ENCODE measurements at regions not wholly inside any gene's neighbourhood (a gene's known extent, or its start where the extent isn't known, plus 50 kb on each side); places are given as distances from the start of the nearest gene placed in this dataset.
"Not testable (repeated sequence)": the region's sequence is repeated elsewhere in the genome, so short reads cannot be mapped to it uniquely, and the experiment has no call there.

DNA sequence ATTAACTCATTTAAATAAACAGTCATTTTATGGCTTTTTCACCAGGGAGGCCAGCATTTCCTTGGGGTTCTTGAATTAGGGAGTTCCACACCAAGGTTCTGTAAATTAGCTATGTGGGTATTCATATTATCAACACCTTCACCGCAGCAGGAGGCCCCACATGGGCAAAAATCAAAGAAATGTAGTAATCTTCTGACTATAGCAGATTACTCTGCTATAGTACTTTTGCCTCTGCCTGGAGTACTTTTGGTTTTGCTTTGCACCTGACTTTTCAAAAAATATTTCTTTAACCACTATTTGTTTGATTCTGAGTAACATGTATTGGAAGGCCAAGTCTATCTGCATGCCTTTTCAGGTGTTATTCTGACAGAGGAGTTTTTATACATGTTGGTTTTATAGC, 728.1 kb downstream of the TTLL7 start:
- not testable (repeated sequence) for H3K4me3 ChIP-seq (ENCODE audit: control insufficient read depth, low read depth, low read length); DNase-seq (ENCODE audit: low read depth)

DNA sequence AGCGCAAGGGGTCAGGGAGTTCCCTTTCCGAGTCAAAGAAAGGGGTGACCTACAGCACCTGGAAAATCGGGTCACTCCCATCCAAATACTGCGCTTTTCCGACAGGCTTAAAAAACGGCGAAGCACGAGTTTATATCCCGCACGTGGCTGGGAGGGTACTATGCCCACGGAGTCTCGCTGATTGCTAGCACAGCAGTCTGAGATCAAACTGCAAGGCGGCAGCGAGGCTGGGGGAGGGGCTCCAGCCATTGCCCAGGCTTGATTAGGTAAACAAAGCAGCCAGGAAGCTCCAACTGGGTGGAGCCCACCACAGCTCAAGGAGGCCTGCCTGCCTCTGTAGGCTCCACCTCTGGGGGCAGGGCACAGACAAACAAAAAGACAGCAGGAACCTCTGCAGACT, 735.1 kb downstream of the TTLL7 start:
- not testable (repeated sequence) for DNase-seq (ENCODE audit: low read depth); H3K4me3 ChIP-seq (ENCODE audit: control insufficient read depth, low read depth, low read length)

DNA sequence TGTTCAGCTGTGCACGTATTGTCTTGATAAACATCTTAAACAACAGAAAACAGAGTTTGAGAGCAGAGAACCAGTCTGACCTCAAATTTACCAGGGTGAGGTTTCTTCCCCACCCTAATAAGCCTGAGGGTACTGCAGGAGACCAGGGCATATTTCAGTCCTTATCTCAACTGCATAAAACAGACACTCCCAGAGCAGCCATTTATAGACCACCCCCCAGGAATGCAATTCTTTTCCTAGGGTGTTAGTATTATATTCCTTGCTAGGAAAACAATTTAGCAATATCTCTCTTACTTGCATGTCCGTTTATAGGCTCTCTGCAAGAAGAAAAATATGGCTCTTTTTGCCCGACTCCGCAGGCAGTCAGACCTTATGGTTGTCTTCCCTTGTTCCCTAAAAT, 747.2 kb downstream of the TTLL7 start:
- not testable (repeated sequence) for DNase-seq (ENCODE audit: low read depth); H3K4me3 ChIP-seq (ENCODE audit: control insufficient read depth, low read depth, low read length)

DNA sequence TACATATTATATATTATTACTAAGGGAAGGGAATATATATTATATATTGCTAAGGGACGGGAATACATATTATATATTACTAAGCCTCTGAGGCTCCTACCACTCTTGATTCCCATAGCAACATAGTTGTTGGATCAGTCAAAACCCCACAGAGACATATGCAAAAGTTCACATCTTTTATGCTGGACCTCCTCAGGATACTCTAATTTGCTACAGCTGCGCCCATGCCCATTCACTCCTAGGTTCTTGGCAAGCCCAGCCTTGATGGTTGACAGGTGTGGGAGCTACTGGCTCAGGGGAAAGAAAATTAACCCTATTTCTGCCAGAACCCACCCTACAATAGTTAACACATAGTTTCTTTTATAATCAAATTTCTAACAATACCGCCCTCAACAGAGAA, 752.2 kb downstream of the TTLL7 start:
- not testable (repeated sequence) for H3K4me3 ChIP-seq (ENCODE audit: control insufficient read depth, low read depth, low read length); DNase-seq (ENCODE audit: low read depth)

DNA sequence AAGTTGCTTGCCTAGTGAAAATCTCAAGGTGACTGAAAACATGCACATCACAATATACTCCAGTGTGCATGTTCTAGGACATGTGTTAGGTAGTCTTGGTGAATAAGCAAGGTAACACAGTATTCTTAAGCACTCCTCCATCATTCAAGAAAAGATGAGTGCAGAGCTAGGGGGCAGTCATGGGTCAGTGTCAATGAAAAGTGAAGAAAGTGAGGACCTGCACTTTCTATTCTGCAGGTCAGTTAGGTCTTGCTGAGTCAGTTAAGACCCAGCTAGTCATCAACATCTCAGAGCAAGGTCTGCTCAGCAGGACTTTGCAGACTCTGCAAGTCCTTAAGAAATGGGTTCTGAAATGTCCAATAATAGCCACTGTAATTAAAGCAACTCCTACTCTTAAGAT, 754.1 kb downstream of the TTLL7 start:
- H3K4me3 ChIP-seq (ENCODE audit: control insufficient read depth, low read depth, low read length); DNase-seq (ENCODE audit: low read depth): not testable (repeated sequence)

DNA sequence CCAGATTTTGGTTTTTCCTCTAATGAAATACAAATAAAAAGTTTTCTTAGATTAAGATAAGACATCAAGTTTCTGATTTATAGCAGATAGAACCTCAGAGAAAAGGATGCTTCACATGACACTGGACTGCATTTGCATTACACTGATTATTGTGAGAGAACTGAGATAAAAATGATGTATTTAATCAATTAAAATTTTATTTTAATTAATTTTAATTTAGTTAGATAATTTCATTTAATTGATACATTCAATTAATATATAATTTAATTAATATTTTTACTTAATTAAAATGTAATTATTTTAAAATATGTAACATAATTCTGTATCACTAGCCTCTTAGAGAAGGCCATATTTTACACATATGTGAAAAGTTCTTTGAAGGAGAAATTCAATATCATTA, 759.4 kb downstream of the TTLL7 start:
- DNase-seq (ENCODE audit: low read depth); H3K4me3 ChIP-seq (ENCODE audit: control insufficient read depth, low read depth, low read length): not testable (repeated sequence)

DNA sequence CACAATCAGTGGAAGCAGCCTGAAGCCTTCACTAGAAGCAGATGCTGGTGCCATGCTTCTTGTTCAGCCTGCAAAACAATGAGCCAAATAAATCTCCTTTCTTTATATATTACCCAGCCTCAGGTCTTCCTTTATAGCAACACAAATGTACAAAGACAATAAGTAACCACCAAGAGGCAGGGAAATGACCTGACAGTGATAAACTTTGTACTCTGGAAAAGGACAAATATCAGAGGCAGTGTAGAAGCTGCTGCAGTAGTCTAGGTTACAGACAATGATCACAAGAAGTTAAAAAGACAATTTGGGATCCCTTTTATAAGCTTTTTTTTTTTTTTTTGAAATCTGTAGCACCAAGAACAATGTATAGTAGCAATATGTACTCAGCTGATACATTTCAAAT, 760.3 kb downstream of the TTLL7 start:
- H3K4me3 ChIP-seq (ENCODE audit: control insufficient read depth, low read depth, low read length); DNase-seq (ENCODE audit: low read depth): not testable (repeated sequence)

DNA sequence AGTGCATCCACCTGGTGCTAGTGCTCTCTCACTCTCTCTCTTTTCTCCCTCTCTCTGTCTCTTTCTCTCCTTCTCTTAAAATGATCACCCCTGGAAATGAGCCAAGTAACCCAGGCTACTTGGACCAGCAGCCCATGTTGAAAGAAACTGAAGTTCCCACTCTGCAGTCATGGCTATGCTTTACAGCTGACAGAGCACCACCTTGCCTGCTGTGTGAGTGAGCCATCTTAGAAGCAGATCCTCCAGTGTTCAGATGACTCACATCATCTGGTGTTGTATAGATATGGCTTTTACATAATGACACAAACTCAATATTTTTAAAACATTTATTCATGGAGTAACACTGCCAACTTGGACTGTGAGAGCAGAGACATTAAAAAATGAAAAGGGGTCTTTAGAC, 779.1 kb downstream of the TTLL7 start:
- not testable (repeated sequence) for DNase-seq (ENCODE audit: low read depth); H3K4me3 ChIP-seq (ENCODE audit: control insufficient read depth, low read depth, low read length)

DNA sequence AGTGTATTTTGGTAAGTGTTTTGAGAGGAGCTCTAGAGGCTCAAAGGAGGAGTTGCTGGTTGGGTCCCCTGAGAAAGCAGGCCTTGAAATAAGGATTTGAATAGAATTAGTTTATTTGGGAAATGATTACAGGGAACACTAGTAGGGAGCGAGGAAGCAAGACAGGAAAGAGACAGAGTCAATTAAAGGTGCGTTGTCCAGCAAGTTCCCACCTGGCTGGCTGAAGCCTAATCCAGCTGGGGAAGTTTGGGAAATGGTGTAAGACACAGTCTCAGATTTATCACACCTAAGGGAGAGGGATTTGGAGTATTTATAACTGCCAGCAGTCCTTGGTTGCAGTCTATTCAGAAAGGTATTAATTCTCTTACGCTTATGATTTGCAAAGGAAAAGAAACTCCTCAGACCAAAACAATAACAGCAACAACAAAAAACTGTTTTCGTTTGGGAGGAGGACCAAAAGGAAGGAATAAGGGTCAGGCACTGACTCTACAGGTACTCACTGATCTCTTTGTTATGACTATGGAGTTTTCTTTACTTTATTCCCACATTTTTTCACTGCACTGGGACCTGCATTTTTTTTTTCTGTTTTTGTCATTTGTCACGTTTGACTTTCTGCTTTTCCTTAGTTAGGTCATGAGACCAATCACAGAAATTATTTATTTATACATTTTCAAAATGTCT, 780.8 kb downstream of the TTLL7 start:
- DNase-seq (ENCODE audit: low read depth); H3K4me3 ChIP-seq (ENCODE audit: control insufficient read depth, low read depth, low read length): not testable (repeated sequence)

DNA sequence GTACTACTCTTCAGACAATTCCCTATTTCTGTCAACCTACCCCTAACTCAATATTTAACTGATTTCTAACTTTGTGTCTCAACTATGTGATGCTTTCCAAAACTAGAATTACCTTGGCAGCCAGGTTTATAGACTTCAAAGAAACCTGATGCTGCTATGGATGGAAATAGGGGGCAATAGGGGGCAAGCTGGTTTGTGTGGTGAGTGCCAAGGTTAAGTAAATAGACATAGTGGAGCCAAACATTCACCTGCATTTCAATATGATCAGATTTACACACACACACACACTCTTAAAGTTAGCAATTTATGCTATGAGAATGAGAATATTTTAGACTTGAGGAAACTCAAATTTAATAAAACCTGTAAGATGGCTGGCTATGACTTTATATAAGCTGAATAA, 784.6 kb downstream of the TTLL7 start:
- H3K4me3 ChIP-seq (ENCODE audit: control insufficient read depth, low read depth, low read length): not testable (repeated sequence)

DNA sequence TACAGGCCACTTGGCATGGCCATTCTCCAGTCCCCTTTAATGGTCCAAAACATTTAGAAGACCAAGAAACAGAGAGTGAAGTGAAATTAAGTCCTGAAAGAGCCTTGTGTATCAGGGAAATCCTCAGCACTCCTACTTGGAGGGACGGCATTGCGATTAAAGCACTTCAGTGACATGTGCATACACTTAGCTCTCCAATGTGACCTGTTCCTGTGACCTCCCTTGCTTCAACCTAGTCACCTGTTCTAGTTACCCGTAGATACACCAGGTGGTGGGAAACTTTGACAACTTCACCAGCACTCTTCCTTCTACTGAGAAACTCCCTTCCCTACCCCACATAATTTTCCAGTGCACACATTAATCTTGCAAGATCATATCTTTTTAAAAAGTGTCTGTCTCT, 785.3 kb downstream of the TTLL7 start:
- not testable (repeated sequence) for H3K4me3 ChIP-seq (ENCODE audit: control insufficient read depth, low read depth, low read length); DNase-seq (ENCODE audit: low read depth)

More for the DNA sequence above, 784.6 kb downstream of the TTLL7 start:
- not testable (repeated sequence) for DNase-seq (ENCODE audit: low read depth)

DNA sequence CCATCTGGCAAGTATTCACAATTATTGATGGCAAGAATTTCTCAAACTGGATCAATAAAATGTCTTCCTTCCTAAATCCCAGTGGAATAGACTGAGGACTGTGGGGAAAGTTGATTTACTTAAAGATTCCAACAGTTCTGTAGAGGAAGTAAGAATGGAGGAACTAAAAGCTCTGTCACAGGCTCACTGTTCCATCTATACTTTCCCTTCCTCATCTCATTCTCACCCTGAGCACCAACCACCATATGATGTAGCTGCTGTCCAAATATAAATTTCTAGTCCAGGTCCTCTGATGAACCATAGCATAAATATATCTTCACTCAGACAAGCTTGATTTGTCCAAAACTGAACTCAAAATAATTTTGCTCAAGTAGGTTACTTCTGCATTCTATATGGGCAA, 786.9 kb downstream of the TTLL7 start:
- not testable (repeated sequence) for H3K4me3 ChIP-seq (ENCODE audit: control insufficient read depth, low read depth, low read length); DNase-seq (ENCODE audit: low read depth)

DNA sequence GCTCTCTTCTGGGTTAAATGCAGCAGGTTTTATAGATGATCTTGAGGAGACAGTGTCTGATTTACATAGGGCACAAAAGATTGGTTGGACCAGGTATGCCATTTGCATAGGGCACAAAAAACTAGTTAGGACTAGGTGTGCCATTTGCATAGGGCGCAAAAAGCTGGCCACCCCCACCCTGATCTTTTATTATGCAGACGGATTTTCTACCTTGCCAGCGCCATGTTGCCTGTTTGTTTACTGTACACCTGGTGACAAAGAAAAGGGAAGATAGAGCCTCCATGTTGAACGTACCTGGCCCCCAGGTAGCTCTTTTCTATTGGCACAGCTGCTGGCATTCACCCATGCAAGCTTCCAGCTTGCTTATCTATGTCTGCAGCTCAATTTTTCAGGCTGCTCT, 790.4 kb downstream of the TTLL7 start:
- DNase-seq (ENCODE audit: low read depth); H3K4me3 ChIP-seq (ENCODE audit: control insufficient read depth, low read depth, low read length): not testable (repeated sequence)

DNA sequence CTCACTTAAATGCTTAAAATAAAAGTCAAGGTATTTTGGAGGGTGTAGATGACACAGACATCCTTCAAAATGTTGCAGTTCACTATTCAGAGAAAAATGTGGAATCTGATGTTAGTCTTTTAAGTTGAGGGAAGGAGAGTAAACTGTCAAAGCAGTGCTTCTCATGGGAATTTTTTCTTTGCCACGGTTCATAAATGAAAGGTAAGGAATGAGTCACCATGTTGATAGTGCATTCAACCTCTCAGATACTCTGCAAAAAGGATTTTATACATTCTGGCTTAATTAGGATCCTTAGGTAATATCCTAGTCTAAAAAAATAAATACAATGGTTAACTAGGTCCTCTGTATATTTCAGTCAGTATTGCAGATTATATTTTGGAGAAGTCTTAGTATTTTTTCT, 804.3 kb downstream of the TTLL7 start:
- not testable (repeated sequence) for H3K4me3 ChIP-seq (ENCODE audit: control insufficient read depth, low read depth, low read length)

DNA sequence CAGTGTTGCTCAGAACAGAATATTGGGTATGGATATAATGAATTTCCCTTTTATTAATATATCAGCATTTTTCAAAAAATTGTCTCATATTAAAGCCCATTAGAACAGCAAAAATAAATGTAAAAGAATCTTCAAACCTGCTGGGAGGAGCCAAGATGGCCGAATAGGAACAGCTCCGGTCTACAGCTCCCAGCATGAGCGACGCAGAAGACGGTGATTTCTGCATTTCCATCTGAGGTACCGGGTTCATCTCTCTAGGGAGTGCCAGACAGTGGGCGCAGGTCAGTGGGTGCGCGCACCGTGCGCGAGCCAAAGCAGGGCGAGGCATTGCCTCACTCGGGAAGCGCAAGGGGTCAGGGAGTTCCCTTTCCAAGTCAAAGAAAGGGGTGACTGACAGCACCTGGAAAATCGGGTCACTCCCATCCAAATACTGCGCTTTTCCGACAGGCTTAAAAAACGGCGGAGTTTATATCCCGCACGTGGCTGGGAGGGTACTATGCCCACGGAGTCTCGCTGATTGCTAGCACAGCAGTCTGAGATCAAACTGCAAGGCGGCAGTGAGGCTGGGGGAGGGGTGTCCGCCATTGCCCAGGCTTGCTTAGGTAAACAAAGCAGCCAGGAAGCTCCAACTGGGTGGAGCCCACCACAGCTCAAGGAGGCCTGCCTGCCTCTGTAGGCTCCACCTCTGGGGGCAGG, 816.8 kb downstream of the TTLL7 start:
- not testable (repeated sequence) for H3K4me3 ChIP-seq (ENCODE audit: control insufficient read depth, low read depth, low read length); DNase-seq (ENCODE audit: low read depth)

More for the DNA sequence above, 804.3 kb downstream of the TTLL7 start:
- not testable (repeated sequence) for DNase-seq (ENCODE audit: low read depth)

DNA sequence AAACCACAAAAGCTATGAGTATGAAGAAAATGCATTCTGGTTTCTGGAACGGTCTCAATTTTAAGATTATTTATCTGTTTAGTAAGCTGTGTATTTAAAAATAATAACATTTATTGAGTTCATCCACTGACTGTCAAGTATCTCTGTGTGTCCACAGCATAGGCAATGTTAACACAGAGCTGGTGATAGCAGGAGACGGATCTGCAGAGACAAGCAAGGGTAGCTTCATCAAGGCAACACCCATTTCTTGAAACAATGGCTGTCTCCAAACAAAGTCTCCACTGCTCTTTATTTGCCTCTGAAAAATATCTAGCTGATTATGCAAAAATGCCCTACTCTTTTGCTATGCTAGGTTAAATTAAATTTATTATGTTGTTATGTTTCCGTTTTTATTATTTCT, 818.3 kb downstream of the TTLL7 start:
- not testable (repeated sequence) for H3K4me3 ChIP-seq (ENCODE audit: control insufficient read depth, low read depth, low read length); DNase-seq (ENCODE audit: low read depth)

DNA sequence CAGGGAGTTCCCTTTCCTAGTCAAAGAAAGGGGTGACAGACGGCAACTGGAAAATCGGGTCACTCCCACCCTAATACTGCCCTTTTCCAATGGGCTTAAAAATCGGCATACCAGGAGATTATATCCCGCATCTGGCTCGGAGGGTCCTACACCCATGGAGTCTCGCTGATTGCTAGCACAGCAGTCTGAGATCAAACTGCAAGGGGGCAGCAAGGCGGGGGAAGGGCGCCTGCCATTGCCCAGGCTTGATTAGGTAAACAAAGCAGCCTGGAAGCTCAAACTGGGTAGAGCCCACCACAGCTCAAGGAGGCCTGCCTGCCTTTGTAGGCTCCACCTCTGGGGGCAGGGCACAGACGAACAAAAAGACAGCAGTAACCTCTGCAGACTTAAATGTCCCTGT, 831.3 kb downstream of the TTLL7 start:
- DNase-seq (ENCODE audit: low read depth); H3K4me3 ChIP-seq (ENCODE audit: control insufficient read depth, low read depth, low read length): not testable (repeated sequence)

DNA sequence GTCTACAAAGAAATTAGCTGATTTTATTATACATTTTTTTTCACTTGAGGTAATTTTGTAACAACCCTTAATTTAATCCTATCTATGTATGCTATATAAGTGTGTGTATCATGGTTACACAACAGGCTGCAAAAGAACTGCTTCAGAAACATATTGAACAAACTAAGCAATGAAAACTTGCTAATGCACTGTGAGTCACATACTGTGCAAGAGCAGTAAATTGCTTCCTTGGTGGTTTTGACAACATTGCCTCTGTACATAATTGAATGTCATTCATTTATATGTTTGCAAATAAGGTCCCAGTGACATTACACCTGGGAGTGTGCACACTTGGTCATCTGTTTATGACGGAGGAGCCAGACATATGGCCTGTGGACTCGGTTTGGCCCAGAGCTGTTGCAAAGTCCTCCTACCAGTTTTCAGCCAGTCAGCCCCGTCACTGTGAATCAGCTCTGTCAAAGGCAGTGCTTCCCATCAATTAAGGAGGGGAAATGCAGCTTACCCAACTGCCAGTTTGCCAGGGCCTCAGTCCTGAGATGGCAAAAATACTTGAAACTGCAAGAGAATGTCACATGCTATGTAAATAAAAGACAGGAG, 835.0 kb downstream of the TTLL7 start:
- peak; percentile 49 for DNase-seq (ENCODE audit: low read depth)
- H3K4me3 ChIP-seq (ENCODE audit: control insufficient read depth, low read depth, low read length): not testable (repeated sequence)

DNA sequence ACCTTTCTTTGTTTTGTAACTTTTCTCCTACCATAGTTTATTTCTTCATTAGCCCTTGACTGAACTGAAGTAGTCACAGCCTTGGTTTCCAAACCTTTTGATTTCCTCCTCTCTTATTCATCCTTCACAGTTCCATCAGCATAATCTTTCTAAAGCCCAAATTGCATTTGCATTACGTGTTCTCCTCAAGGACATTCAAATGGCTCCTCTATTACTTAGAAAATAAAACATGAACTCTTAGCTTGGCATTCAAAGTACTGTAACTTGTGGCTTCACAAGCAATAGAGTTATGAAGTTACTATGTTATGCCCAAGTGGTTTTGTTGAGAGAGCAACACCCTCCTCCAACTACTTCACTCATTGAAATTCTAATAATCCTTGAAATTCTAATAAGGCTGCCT, 840.0 kb downstream of the TTLL7 start:
- H3K4me3 ChIP-seq (ENCODE audit: control insufficient read depth, low read depth, low read length); DNase-seq (ENCODE audit: low read depth): not testable (repeated sequence)

DNA sequence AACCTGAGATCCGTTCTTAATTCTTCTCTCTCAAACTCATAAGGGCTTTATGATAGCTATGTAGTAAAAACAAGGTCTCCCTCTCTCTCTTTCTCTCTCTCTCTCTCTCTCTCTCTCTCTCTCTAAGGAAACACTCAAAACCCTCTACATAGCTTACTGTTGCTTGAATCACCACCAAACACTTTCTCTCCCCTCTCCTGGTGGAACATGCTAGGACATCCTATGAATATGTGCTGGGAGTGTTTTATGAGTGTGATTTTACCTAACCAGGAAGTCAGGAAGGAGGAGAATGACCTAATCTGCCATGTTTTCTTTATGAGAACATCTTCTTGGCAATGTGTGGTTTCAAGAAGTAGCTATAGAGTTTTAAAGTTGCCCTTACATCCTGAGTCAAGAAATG, 844.6 kb downstream of the TTLL7 start:
- H3K4me3 ChIP-seq (ENCODE audit: control insufficient read depth, low read depth, low read length): not testable (repeated sequence)
- DNase-seq (ENCODE audit: low read depth): peak; percentile 59
